NB4 (cell line): ENCODE measurements at regions not wholly inside any gene's neighbourhood (a gene's known extent, or its start where the extent isn't known, plus 50 kb on each side); places are given as distances from the start of the nearest gene placed in this dataset.

Experiments used
- CTCF ChIP-seq: IDR thresholded peaks from one replicate; pipeline ENCODE4 v1.5.1; 2012; ENCODE audit warnings: low read depth, low read length
- POLR2A ChIP-seq: IDR thresholded peaks from 2 replicates; pipeline ENCODE4 v1.6.1; 2011; ENCODE audit warnings: mild to moderate bottlenecking; ENCODE audit not compliant: insufficient read length; ENCODE audit errors: extremely low read depth

- TF ChIP-seq POLR2A (no peak), CTCF (no peak)
Measured at GRCh38 chr6:145485288-145485687, 250.0 kb downstream of the EPM2A start.
